GM21367 (cell line): ENCODE measurements at regions not wholly inside any gene's neighbourhood (a gene's known extent, or its start where the extent isn't known, plus 50 kb on each side); places are given as distances from the start of the nearest gene placed in this dataset.
A peak's percentile ranks its signal among the peaks of the same experiment; 100 is the strongest.

Experiments
- ATAC-seq: cut with Tn5 transposase; IDR thresholded peaks from one replicate; pipeline ENCODE4 v1.9.1; 2021; ENCODE audit not compliant: unreplicated experiment

GRCh38 chr10:131726967-131727366 lies 173.8 kb upstream of the PPP2R2D start:
- no peak for ATAC-seq

GRCh38 chr10:131727560-131727959 lies 173.2 kb upstream of the PPP2R2D start:
- ATAC-seq: no peak

- ATAC-seq: no peak
Measured at GRCh38 chr10:131728286-131729228, 172.3 kb upstream of the PPP2R2D start.

- ATAC-seq: no peak
Measured at GRCh38 chr10:131729361-131729760, 171.4 kb upstream of the PPP2R2D start.

- ATAC-seq: no peak
Measured at GRCh38 chr10:131729938-131730660, 170.7 kb upstream of the PPP2R2D start.

GRCh38 chr10:131730771-131731497 lies 169.9 kb upstream of the PPP2R2D start:
- no peak for ATAC-seq

- ATAC-seq: no peak
Measured at GRCh38 chr10:131731780-131732630, 168.8 kb upstream of the PPP2R2D start.

GRCh38 chr10:131732631-131733127 lies 168.1 kb upstream of the PPP2R2D start:
- ATAC-seq: no peak

- ATAC-seq: no peak
Measured at GRCh38 chr10:131733596-131733995, 167.2 kb upstream of the PPP2R2D start.

- no peak for ATAC-seq
Measured at GRCh38 chr10:131735577-131735976, 165.2 kb upstream of the PPP2R2D start.

GRCh38 chr10:131736321-131736980 lies 164.4 kb upstream of the PPP2R2D start:
- no peak for ATAC-seq

- no peak for ATAC-seq
Measured at GRCh38 chr10:131737543-131738395, 163.0 kb upstream of the PPP2R2D start.

- ATAC-seq: no peak
Measured at GRCh38 chr10:131738396-131738735, 162.4 kb upstream of the PPP2R2D start.

- ATAC-seq: no peak
Measured at GRCh38 chr10:131739206-131739605, 161.6 kb upstream of the PPP2R2D start.

GRCh38 chr10:131742500-131742951 lies 158.3 kb upstream of the PPP2R2D start:
- no peak for ATAC-seq

GRCh38 chr10:131743190-131744151 lies 157.3 kb upstream of the PPP2R2D start:
- peak; percentile 78 for ATAC-seq

- no peak for ATAC-seq
Measured at GRCh38 chr10:131744346-131744745, 156.5 kb upstream of the PPP2R2D start.

GRCh38 chr10:131745591-131745990 lies 155.2 kb upstream of the PPP2R2D start:
- ATAC-seq: no peak
